ENCODE measurements at regions not wholly inside any gene's neighbourhood (a gene's known extent, or its start where the extent isn't known, plus 50 kb on each side); places are given as distances from the start of the nearest gene placed in this dataset.
"Not testable (repeated sequence)": the region's sequence is repeated elsewhere in the genome, so short reads cannot be mapped to it uniquely, and the experiment has no call there.

GRCh38 chr22:23434198-23434830, 145.8 kb downstream of the IGLL1 start:
- TF ChIP-seq CTCF, EP300 (IDR thresholded peaks at IDR 0.05): not testable (repeated sequence)
